T-helper 22 cell (primary cell): ENCODE measurements at regions not wholly inside any gene's neighbourhood (a gene's known extent, or its start where the extent isn't known, plus 50 kb on each side); places are given as distances from the start of the nearest gene placed in this dataset.

Source experiments
- DNase-seq: peaks from one replicate; pipeline ENCODE4 v3.0.0-alpha.2; 2020; ENCODE audit warnings: low read depth

DNA sequence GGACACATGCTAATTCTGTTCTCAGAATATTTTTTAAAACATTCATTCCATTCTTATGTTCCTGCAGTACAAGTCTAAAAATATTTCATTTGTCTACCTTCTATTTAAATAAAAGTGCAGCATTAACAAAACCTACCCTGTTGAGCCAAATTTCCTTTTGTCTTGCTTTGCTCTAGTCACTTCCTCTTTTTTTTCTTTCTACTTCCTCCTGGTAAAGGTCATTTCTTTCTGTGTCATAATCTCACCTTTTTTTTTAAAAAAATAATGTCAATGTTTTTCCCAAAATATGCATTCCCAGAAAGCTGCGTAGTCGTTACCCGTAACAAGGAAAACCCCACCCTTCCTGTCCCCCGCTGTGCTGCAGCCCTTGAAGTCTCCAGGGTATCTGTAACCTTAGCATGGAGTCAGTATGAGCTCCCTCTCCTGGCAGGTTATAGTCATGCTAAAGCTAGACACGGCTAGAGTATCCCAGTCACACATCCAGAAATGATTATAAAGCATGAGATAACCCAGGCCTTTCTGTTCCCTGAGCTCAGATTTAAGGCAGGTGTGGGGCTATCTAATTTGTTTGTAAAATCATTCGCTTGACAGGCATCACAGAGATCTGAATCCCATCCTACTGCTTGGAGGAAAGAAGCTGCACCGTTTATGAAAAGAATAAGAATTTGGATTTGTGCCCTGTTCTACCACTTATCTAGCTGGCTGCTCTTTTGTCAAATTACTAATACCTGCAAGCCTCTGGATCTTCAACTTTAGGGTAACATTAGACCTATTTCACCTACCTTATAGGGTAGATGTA lies 51.1 kb upstream of the EED start:
- peak; percentile 33 for DNase-seq

DNA sequence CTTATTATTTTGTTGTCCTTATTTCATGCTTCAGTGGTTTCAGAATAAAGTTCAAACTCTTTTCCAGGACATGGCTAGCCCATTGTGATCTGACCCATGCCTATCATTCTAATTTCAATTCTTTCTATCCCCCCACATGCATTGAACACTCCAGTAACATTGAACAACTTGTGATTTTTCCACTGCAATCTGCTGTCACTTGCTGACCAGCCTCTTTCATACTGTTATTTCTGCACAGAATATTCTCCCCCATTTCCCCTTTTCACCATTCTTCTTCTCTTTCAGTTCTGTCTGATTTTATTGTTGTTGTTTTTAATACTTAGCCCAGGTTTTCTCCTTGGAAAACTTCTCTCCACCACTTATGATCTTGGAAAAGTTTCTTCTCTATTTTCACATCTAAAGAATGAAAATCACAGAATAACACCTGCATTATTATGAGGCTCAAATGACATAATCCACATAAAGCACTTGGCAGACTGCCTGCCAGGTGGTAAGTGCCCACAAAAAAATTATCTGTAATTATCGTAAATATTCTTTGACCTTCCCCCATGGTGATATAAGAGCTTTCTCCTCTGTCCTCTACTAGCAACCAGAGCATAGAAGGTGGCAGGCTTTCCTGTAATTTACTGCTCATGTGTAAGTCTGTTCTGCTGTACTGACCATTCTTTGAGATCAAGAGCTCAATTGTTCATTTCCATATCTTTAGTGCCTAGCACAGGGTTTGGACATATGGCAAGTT lies 51.9 kb upstream of the EED start:
- no peak for DNase-seq

DNA sequence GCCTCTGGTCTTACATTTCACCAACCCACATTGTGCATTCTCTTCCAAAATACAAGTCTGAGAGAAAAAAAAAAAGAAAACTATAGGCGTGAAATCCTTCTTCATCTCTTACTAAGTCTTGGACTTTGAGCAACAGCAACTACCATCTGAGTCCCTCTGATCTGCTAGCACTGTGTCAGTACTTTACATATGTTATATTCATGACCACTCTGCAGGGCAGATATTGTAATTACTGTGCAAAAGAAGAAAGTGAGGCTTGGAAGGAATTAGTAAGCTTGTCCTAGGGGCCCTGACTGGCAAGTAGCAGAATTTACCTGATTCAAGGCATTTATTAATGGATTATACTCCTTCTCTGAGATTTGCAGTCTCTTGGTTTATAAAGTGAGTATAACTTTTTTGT lies 52.7 kb upstream of the EED start:
- no peak for DNase-seq

DNA sequence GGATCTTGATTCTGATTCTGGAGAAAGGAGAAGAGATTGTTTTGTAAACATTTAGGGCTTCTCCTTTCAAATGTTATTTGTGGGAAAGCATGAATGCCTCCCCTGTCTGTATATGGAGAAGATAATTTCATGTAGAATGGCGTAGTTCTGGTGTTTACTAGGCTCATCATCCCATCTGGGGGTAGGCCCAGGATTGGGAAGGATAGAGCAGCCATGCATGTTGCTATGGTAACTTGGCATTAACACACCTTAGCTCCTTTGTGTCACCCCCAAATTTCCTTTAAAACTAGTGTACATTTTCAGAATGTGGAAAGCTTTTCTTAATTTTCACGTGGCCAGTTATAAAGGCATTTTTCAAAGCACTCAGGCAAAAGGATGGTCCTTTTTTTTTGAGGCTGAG lies 57.5 kb upstream of the EED start:
- no peak for DNase-seq

DNA sequence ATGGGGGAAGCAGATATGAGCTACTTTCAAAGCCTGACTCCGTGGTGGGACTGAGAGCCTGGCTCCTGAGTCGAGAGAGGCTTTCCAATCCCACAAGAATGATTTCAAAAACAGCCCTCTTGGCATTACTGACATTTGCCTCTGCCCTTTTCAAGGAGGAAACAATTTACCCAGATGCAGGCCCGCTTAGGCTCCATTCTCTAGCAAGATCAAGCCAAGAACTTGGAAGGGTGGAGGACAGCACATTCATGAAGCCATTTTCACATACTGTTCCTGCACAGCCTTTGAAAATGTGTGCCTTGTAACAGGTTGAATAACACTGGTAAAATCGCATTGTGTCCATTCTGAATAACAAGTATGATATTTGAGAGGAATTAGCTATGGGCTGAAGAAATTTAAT lies 58.2 kb upstream of the EED start:
- DNase-seq: no peak

DNA sequence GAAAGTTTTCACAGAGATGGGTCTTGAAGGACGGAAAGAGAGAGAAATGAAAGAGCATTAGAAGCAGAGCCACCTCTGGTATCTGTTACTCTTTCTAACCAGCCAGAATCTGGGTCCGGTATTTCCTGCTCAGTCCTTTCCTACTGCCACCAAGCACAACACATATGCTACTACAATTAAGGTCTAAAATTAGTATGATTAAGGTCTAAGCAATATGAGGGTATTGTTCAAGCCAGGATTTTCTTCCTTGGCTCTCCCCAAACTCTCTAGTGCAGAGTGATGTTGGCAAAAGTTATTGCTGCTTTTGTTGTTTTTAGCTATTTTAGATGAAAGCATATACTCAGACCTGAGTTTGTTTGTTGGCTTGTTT lies 59.2 kb upstream of the EED start:
- DNase-seq: no peak

DNA sequence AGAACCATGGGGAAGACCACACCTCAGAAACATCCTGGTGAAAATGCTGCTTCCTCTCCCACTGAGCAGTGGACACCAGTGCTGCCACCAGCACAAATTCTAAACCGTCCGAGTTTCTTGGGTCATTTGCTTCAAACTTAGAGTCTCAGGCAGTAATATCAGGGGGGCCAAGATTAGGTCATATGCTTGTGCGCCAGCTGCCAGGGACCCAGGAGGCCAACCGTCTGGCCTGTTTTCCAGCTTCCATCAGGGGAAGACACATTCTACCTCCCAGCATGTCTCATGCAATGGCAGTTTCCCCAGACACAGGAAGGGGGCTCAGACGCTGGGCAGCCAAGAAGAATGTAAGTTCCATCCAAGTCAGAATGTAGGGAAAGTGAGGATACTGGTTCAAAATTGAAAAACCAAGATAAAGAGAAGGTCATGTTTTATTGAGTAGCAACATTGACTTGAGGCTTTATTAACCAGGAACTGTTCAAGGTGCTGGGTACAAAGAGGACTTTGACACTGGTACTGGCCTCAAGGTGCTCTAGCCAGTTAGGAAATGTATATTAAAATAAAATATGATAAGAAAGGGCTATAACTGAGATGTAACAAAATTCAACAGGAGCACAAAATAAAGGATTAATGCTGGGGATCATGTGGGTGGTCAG lies 59.7 kb upstream of the EED start:
- no peak for DNase-seq

DNA sequence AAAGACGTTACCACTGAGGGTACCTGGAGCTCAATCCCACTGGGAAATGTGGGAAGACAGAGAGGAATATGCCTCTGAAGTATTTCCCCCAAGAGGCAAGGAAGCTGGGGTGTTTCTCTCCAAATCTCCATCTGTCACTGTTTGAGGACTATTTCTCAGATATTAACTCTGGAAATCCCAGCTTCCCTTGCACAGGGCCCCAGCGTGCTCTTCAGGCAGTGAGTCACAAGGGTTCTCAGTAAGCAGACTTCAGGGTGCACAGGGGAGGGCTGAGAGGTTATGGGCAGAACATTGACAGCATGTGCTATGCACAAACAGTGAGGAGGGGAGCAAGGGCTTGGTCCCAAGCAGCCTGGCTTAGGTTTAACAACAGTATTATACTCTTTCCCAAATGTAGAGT lies 60.9 kb upstream of the EED start:
- DNase-seq: no peak

DNA sequence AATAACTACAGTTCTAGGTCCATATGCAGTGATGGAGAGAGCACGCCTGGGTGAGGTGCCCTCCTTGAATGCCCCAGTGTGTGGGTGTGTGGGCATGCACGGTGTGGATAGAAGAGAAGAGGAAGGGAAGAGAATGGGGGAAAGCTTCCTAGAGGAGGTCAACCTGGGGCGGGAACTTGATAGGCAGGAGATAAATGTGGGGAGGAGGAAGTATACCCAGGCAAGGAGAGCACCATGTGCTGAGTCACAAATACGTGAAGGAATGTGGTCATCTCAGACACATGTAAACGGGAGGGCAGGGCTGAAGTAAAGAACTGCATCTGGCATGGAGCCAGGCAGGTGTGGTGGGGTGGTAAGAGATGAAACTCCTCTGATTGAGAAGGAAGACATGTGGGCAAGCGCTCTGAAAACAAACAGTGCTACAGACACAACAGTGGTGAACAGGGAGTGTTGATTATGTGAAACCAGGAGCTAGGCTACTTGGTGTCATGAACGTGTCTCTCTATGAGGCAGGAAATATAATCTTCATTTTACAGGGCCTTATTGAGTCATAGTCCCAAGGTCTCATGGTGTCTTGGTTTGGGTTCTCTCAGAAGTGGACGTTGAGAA lies 61.5 kb upstream of the EED start:
- peak; percentile 30 for DNase-seq

DNA sequence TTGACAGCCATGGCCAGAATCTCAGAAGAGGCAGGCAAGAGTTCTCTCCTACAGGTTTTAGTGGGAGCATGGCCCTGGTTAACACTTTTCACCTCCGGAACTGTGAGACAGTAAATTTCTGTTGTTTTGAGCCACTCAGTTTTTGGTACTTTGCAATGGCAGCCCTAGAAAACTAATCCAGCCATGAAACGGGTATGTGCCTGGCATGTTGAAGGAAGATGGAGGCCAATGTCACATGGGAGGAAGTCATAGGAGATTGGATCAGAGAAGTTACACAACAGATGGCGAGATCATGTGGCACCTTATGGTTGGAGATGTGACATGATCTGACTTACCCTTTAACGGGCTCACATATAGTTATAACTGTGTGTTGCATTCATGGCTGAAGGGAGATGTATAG lies 63.2 kb upstream of the EED start:
- DNase-seq: no peak

DNA sequence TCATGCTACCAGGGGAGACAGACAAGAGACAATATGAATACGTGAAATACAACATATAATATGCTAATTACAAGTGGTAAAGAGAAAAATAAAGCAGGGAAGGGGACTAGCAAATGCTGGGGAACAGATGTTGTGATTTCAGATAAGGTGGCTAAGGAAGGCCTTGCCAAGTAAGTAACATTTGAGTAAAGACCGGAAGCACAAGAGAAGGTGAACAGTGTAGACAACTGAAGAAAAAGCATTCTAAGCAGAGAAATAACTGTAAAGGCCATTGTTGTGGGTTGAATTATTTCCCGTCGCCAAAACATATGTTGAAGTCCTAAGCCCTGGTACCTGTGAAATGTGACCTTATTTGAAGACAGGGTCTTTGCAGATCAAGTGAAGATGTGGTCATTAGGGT lies 63.7 kb upstream of the EED start:
- no peak for DNase-seq

DNA sequence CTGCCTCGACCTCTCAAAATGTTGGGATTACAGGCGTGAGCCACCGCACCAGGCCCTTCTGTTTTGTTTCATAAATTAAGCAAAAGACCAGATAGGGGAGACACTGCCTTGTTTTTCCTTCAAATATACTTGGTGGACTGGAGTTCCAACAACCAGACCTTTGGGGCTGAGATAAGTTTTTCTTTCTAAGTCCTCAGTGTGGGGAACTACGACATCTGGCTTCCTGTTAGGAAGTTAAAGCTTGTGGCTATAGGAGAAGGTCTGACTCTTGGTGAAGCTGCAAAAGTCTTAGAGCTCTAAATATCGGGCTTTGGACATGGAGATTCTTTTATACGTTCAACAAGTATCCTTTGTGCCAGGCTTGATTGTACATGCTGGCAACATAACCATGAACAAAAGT lies 64.1 kb upstream of the EED start:
- DNase-seq: no peak

DNA sequence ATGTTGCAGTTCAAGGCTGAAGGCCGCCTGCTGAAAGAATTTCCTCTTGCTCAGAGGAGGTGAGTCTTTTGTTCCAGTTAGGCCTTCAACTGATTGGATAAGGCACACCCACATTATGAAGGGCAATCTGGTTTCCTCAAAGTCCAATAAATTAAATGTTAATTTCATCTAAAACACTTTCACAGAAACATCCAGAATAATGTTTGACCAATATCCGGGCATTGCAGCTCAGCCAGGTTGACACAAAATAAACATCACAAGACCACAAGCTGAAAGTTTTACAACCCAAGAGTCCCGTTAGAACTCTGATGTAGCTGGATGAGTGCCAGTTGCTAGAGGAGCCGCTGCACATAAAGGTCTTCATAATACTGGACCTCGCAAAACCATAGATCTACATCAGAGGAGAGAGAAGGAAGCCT lies 64.9 kb upstream of the EED start:
- no peak for DNase-seq

DNA sequence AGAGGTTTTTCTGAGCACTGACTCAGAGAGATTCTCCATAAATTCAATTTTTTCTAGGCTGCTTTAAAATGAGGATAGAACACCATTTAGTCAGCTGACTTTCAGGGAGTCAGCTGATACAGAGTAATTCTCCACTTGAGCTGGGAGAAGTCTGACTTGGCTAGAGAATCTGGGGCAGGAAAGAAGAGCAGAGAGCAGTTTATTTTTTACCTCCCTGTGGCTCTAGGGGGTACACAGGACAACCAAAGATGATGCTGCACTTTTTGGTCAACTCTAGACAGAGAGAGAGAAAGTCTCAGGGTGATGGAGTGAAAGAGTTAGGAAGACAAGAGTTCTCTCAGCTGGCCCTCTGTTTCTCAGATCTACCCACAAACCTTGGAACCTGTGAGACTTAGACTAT lies 67.3 kb upstream of the EED start:
- no peak for DNase-seq

DNA sequence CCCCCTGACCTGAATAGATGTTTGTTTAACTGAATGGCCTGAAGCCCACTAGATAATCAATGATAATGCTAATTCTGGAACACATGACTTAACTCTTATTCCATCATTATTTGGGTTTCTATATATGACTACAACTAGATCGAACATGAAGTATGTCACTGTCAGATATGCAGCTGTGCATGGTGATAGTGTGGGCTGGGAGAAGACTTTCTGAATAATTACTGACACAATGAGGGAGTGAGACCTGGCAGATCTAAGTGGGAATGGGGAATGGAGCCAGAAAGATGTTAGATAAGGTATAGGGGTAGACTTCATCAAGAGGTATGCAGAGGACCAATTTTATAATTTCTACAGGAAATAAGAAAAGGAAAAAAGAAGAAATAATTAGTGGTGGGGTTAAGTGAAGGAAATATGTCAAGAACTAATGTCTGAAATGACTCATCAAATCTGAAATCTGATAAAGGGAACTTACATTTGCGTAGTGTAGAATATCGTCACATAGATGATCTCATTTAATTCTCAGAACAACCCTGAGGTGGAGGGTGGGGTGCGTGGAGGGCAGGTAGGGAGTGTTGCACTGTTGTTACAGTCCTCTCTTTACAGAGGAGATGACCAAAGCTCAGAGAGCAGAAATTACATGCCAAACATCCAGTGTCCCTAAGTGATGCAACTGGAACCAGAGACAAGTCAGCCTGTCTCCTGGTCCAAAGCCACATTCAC lies 68.2 kb upstream of the EED start:
- DNase-seq: peak; percentile 13

DNA sequence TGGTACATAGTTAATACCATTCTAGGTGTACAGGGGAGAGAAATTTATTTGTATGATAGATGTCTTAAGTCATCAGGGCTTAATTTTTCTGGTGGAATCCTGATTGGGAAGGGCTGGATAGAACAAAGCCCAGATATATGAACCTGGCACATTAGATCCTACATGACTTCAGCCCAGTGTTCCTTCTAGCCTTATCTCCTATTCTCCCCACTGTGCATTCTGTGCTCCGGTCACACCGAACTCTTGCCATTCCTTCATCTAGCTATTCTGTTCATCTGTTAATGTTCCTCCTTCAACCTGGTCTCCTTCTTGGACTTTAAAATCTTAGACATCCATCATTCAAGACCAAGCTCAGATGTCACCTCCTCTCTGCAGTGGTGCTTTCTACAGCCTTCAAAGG lies 68.9 kb upstream of the EED start:
- no peak for DNase-seq

DNA sequence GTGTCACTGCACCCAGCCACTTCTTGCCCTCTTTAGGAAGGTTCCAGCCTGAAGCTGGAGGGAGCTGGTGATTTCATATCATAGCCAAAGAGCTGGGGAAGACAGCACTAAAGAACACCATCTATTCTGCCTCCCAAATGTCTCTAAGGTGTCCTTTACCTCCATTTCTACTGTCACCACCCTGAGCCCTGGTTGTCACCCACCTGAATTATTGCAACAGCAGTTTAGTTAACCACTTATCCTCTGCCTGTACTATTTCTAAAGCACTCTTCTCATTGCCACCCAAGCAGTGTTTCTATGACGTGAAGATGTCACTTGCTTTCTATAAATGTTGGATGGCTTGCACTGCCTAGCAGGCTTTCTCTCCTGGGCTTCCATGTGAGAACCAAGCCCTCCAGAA lies 69.4 kb upstream of the EED start:
- no peak for DNase-seq

DNA sequence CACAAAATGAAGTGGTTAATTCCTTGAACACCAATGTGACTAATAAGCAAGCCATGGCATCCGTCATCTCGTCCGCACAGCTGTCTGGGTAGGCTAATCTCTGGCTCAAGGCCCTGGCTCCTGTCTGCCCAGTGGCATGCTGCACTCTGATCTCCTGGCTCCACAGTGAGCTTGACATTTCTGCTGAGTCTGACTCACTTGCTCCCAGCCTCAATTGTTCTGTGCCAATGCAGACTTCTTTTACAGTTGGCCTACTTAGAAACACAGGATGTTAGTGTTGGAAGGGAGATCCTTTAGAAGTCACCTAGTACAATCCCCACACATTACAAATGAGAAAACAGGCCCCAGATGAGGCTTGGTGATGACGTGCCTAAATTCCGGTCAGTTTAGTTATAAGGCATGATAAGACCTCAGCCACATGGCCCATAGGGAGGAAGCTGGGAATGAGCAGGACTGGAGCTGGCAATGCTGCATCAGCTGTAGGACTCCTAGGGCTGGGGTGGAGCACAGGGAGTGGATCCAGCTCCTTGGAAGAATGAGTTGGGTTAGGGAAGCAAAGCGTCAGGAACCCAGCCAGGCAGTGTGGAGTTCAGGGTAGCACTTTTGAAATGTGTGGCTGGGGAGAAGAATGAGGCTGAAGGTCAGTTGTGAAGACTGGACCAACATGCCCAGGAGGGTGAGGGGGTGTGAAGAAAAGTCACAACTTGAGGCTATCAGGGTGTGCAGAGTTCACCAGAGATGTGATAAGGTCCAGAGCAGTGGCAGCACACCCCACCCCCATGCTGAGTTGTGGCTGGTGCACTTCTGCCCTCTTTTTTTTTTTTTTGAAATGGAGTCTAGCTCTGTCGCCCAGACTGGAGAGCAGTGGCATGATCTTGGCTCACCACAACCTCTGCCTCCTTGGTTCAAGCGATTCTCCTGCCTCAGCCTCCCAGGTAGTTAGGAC lies 70.2 kb upstream of the EED start:
- no peak for DNase-seq

DNA sequence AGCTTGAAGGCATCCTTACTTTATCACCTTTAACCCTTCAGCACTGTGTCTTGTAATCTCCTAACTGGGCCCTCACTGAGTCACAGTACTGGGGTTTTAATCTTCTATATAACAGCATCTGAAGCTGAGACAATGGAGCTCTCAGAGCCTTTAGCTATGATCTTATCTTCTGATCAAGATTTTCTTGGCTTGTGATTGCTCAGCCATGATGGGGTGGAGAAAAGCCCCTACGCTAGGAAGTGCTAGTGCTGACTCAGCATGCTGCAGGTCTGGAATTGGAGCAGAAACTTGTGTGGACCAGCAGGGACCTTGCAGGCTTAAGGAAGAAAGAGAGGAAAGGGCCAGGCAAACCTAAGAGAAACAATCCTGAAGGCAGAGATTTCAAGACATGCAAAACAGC lies 71.7 kb upstream of the EED start:
- no peak for DNase-seq

DNA sequence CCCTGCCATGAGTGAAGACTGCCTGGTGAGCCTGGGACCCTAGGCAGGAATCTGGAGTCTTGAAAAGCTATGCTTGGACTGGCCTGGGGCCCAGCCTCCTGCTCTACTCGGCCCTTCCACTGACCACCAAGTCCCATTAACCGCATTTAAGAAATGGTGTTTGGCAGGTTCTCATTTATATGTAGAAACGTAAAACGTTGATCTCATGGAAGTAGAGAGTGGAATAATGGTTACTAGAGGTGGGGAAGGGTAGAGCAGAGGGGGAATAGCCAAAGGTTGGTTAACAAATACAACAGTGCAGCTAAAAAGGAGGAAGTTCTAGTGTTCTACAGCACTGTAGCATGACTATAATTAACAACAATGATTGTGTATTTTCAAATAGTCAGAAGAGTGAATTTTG lies 72.9 kb upstream of the EED start:
- DNase-seq: no peak

DNA sequence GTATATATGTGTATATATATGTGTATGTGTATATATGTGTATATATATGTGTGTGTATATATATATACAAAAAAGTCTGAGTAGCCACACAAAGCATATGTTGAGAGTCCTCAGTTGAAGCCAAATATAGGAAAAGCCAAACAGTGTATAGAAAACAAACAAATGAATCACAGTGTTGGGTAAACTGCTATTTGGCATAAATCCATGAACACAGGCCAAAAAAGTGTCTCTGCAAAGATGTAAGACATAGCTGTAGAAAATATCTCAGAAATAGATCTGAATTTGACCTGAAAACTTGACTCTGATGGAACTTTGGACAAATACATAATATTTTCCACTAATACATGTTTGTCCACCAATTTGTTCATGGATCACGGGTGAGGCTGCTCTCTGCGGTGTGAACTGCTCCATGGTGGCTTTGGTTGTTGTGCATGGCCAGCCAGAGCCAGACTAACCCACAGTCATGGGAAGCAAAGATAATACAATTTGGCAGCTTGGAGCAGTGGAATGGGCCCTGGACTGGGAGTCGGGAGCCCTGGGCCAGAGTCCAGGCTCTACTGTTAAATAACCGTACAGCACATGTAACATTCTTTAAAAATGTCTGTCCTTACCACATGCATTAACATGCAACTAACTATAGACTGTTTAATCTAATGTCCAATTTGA lies 76.9 kb upstream of the EED start:
- DNase-seq: no peak
